Activated T-cell treated with anti-CD3 and anti-CD28 coated beads, Interleukin-2, amount 50 U/mL, for 4 hours (primary cell): ENCODE measurements at regions not wholly inside any gene's neighbourhood (a gene's known extent, or its start where the extent isn't known, plus 50 kb on each side); places are given as distances from the start of the nearest gene placed in this dataset.

Source experiments
- ATAC-seq, 2 donors: fragments of 200-7000 bp; cut with Tn5 transposase; one replicate each; pipeline ENCODE4 v1.10.0; 2021
- DNase-seq: peaks from one replicate; pipeline ENCODE4 v3.0.0-alpha.2; 2020
- H3K27me3 Mint-ChIP-seq: one replicate; pipeline ENCODE4 v1.8.0; 2021; ENCODE audit warnings: low read depth, mixed read lengths
- H3K36me3 Mint-ChIP-seq: one replicate; pipeline ENCODE4 v1.8.0; 2022; ENCODE audit warnings: mixed read lengths; ENCODE audit not compliant: insufficient read depth
- H3K4me1 Mint-ChIP-seq: one replicate; pipeline ENCODE4 v1.8.0; 2021; ENCODE audit warnings: low read depth, mixed read lengths
- H3K4me3 Mint-ChIP-seq: one replicate; pipeline ENCODE4 v1.8.0; 2021; ENCODE audit warnings: mild to moderate bottlenecking, moderate library complexity, mixed read lengths
- H3K9me3 Mint-ChIP-seq: one replicate; pipeline ENCODE4 v1.8.0; 2021; ENCODE audit warnings: mixed read lengths

DNA sequence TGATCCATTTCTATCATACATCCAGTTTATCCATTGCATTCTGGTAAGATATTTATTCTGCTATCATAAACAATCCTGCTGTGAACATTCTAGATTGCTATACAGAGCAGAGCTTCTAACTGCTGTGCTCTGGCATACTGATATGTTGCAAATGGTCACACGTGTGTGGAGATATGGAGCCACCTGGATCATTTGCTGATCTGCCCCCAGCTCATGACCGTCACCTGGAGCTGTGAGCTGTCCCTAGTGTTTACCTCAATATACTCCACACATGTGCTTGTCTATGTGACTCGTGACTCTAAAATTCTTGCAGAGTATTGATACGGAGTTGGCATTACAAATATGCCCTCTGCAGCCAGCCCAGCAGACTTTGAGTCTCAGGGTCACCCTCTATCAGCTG lies 164.5 kb upstream of the ZFHX3 start:
- Mint-ChIP-seq H3K4me1 (no peaks in the 10 kb centered on the region), H3K9me3 (no peaks in the 10 kb centered on the region), H3K4me3 (no peak overlapping the region), H3K27me3 (no peaks in the 10 kb centered on the region), H3K36me3 (no peaks in the 10 kb centered on the region)
- ATAC-seq (no peak), DNase-seq (no peak)

DNA sequence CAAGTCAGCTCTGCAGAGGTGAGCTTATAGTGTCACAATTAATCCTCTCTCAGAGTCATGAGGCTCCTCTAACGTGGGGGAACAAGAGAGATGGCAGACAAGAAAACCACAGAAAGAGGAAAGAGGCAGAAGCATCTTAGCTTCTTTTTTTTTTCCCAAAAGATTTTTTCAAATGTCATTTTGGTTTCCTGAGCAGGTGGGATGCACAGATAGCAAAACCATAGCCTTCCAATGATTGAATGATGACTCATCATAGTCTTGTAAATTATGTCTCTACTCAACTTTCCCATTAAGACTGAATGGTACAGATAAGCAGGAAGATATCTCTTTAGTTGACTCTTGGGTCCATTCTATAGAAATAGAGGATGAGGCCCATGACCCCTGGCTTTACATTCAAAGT lies 162.8 kb upstream of the ZFHX3 start:
- DNase-seq: no peak
- no peaks in the 10 kb centered on the region for H3K36me3 Mint-ChIP-seq
- no peaks in the 10 kb centered on the region for H3K9me3 Mint-ChIP-seq
- no peaks in the 10 kb centered on the region for H3K27me3 Mint-ChIP-seq
- H3K4me1 Mint-ChIP-seq: no peaks in the 10 kb centered on the region
- no peak overlapping the region for H3K4me3 Mint-ChIP-seq
- no peak for ATAC-seq

DNA sequence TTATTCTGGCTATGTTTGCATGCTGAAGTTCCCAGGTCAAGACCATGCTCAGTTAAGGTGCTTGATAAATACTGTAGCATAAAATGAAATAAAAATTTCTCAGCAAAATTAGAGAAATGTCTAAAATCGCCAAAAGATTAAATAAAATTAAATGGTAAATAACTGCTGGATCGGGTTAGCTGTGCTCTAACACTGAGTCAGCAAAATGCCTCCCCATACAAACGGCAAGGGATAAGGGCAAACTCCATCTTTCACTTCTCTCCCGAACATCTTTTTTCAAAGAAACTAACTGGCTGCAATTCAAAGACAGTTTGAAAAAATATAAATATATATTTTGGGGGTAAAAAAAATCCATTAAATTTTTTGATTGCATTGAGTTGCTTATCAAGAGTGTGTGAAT lies 162.2 kb upstream of the ZFHX3 start:
- ATAC-seq (no peak), DNase-seq (no peak)
- Mint-ChIP-seq H3K9me3 (no peaks in the 10 kb centered on the region), H3K4me1 (no peaks in the 10 kb centered on the region), H3K36me3 (no peaks in the 10 kb centered on the region), H3K27me3 (no peaks in the 10 kb centered on the region), H3K4me3 (no peak overlapping the region)

DNA sequence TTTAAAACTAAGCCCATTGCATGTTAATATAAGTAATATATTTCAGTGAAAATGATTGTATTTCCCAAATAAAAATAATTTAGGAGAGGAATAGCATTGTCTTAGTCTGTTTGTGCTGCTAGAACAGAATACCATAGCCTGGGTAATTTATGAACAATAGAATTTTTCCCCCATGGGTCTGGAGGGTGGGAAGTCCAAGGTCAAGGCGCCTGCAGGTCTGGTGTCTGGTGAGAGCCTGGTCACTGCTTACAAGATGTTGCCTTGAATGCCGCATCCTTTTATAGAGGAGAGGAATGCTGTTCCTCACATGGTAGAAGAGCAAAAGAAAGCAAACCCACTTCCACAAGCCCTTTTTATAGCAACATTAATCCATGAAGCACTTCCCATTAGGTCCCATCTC lies 161.3 kb upstream of the ZFHX3 start:
- no peaks in the 10 kb centered on the region for H3K27me3 Mint-ChIP-seq
- H3K36me3 Mint-ChIP-seq: no peaks in the 10 kb centered on the region
- no peaks in the 10 kb centered on the region for H3K4me1 Mint-ChIP-seq
- no peaks in the 10 kb centered on the region for H3K9me3 Mint-ChIP-seq
- DNase-seq: no peak
- no peak overlapping the region for H3K4me3 Mint-ChIP-seq
- ATAC-seq: no peak

DNA sequence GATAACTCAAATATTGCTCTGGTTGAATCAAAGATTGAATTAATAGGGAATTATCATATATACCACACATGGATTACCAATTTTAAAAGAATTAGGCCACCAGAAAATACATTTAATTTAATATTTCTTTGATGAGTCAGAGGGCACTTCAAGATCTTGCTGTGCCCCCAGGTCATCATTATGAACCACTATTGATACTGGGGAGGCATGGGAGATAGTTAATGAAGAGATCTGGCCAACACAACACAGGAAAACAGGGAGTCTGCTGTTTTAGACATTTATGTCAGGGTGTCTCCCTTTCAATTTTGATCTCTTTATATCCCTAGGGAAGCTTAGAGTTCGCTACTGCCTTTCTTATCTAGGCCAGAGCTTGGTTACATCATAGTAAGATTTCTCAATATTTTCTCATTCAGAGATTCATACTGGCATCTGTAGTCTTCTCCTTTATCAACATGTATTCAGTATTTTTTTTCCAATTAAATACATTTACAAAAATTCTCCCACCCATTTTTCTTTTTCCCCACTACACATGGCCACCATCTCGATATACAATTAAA lies 158.3 kb upstream of the ZFHX3 start:
- Mint-ChIP-seq H3K4me1 (no peaks in the 10 kb centered on the region), H3K36me3 (no peaks in the 10 kb centered on the region), H3K9me3 (no peaks in the 10 kb centered on the region), H3K27me3 (no peaks in the 10 kb centered on the region), H3K4me3 (no peak overlapping the region)
- ATAC-seq (no peak), DNase-seq (no peak)

DNA sequence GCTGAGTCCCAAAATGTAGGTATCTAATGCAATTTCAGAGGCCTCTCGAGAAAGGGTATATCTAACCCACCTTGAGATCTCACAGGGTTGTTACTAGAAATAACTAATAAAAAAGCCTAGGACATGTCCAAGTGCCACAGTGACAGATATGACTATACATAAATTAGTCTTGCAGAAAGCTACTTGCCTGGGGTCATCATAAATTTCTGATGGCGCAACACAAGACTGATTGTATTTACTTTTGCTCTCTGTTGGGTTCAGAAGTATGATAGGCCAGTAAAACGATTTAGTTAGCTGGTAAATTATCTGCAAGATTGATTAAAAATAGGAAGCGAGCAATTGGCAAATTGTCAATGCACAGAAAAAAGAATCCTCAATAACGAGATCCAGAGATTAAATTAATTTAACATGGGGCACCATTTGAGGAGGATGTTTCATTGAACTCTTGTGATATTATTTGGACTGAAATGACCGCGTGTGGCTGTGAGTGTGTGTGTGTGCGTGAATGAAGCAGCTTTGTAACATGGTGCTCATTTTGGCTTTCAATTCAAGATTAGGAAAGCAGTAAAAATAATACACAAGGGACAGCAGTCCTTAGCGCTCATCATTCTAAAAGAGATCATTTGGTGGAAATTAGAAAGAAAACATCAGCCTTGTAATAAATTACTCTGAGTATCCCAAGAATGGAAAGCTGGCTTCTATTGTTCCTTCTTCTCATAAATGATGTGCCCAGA lies 157.4 kb upstream of the ZFHX3 start:
- H3K4me3 Mint-ChIP-seq: no peak overlapping the region
- no peaks in the 10 kb centered on the region for H3K27me3 Mint-ChIP-seq
- H3K36me3 Mint-ChIP-seq: no peaks in the 10 kb centered on the region
- no peak for ATAC-seq
- no peaks in the 10 kb centered on the region for H3K9me3 Mint-ChIP-seq
- no peak for DNase-seq
- no peaks in the 10 kb centered on the region for H3K4me1 Mint-ChIP-seq

DNA sequence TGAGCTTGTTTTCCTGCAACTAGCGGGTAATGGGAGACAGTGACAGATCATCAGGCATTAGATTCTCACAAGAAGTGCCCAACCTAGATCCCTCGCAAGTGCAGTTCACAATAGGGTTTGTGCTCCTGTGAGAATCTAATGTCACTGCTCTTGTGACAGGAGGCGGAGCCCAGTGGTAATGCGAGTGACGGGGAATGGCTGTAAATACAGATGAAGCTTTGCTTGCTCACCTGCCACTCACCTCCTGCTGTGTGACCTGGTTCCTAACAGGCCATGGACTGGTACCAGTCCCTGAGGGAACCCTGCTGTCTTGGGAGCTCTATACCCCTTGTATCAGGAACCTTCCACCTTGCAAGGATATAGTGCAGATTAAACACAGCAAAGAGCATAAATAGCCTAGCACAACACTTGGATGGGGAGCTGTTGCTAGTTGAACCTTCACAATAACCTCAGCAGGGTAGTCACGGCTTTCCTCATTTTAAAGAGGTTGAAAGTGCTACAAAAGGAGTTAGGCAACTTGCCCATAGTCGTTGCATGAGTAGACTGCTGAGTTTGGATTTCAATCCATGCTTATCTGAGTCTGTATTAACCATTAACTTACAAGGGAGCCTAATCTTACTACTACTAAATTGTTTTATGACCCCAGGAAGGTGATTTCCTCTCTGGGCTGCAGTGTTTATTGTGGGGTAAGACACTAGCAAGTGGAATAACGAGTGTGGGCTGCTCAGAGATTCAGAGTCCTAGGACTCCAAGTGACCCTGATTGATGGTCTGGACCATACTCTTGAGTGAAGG lies 156.6 kb upstream of the ZFHX3 start:
- Mint-ChIP-seq H3K27me3 (no peaks in the 10 kb centered on the region), H3K9me3 (no peaks in the 10 kb centered on the region), H3K36me3 (no peaks in the 10 kb centered on the region), H3K4me1 (no peaks in the 10 kb centered on the region), H3K4me3 (no peak overlapping the region)
- ATAC-seq (no peak), DNase-seq (no peak)

DNA sequence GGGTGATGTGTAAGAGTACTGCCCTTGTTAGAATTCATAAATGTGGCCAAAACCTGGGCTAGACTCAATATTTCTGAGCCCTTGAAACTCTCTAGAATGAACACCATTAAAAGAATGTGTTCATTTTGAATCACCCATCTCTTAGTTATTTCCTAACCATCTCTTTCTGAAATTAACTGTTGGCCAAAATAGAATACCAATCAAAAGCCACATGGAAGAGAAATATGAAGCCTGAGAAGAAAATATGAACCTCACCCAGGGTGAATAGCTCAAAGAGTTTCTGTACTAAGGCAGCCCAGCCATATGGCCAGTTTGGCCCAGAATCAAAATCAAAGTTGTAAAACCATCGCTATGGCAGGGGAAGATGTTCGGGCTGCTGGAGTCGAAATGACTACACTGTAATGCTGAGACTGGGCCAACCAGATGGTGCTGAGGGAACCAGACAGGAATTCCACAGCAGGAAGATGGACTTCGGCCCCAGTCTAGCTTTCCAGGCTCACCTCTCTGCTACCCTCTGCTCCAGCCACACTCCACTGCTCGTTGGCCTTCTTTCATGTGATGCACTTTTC lies 154.3 kb upstream of the ZFHX3 start:
- Mint-ChIP-seq H3K4me3 (no peak overlapping the region), H3K36me3 (no peaks in the 10 kb centered on the region), H3K4me1 (no peaks in the 10 kb centered on the region), H3K27me3 (no peaks in the 10 kb centered on the region), H3K9me3 (no peaks in the 10 kb centered on the region)
- DNase-seq (no peak), ATAC-seq (no peak)

DNA sequence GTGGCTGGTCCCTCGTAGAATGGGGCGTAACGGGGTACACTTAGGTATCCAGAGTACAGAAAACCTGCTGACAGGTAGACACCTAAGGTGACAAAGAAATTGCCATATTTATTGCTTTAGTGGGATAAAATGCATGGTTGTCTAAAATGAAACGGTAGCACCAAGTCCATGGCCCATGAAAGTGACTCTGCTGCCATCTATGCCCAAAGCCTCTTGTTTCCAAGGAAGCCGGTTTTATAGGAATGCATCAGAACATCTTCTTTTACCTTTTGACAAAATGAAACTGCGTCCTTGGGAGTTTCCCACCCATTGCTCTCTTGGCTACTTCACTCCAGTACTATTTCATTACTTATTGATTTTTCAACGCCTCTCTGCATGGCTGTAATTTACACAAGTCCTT lies 151.3 kb upstream of the ZFHX3 start:
- ATAC-seq (no peak), DNase-seq (no peak)
- no peaks in the 10 kb centered on the region for H3K36me3 Mint-ChIP-seq

DNA sequence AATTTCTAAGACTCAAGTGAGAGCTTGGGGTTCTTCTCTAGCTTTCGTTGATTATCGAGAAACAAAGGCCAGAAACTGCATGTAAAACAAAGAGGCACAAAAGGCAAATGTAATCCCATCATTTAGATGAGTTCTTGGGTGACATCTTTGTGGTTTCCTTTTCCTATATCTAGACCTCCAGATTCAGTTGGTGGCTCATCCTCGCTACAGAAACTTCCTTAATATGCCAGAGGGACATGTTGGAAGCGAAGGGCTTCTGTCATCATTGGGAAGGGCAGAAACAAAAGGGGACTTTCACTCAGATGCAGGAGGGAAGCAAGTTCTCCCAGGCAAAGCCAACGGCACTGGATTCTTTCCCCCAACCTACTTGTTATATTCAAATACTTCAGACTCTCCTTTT lies 150.6 kb upstream of the ZFHX3 start:
- H3K4me1 Mint-ChIP-seq: no peaks in the 10 kb centered on the region
- H3K27me3 Mint-ChIP-seq: no peaks in the 10 kb centered on the region
- ATAC-seq (no peak), DNase-seq (no peak)
- no peak overlapping the region for H3K4me3 Mint-ChIP-seq
- H3K36me3 Mint-ChIP-seq: no peaks in the 10 kb centered on the region
- H3K9me3 Mint-ChIP-seq: no peaks in the 10 kb centered on the region

More for the DNA sequence above, 151.3 kb upstream of the ZFHX3 start:
- Mint-ChIP-seq H3K9me3 (no peaks in the 10 kb centered on the region), H3K4me1 (no peaks in the 10 kb centered on the region), H3K4me3 (no peak overlapping the region), H3K27me3 (no peaks in the 10 kb centered on the region)

DNA sequence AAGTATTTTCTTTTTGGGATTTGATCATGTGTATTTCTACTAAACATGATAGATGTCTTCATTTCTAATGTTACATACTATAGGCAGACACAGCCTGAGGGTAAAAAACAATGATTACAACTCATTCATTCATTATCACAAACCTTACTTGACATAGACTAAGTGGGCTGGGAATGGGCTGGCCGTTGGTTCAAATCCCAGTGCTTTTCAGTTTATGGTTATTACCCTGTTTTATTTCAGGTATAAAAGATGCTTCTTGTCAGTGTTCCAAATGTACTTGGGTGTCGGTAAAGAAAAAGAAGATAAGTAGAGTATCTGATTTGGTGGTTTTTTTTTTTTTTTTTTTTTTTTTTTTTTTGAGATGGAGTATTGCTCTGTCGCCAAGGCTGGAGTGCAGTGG lies 149.7 kb upstream of the ZFHX3 start:
- H3K9me3 Mint-ChIP-seq: no peaks in the 10 kb centered on the region
- H3K36me3 Mint-ChIP-seq: no peaks in the 10 kb centered on the region
- H3K27me3 Mint-ChIP-seq: no peaks in the 10 kb centered on the region
- DNase-seq (no peak), ATAC-seq (no peak)
- H3K4me1 Mint-ChIP-seq: no peaks in the 10 kb centered on the region
- H3K4me3 Mint-ChIP-seq: no peak overlapping the region

DNA sequence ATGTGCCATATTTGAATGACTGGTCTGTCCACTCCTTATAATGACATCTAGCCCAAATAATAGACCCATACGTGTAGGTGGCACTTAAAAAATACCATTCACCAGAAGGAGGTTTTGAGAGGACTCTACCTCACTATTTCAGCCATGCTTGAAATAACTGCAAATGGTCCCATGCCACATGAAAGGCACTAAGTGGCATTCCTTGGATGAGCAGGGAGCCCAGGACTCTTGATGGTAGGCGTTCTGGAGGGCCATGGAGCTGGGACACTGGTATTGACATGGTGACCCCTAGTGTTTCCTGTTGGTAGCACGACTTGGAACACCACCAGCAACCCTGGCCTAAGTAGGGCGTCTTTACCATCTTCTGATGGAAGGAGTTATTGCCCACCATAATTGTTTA lies 148.7 kb upstream of the ZFHX3 start:
- no peaks in the 10 kb centered on the region for H3K27me3 Mint-ChIP-seq
- no peaks in the 10 kb centered on the region for H3K9me3 Mint-ChIP-seq
- ATAC-seq (peak in 1 of 2 donors; percentile 37), DNase-seq (no peak)
- no peaks in the 10 kb centered on the region for H3K36me3 Mint-ChIP-seq
- no peak overlapping the region for H3K4me3 Mint-ChIP-seq
- H3K4me1 Mint-ChIP-seq: no peaks in the 10 kb centered on the region

DNA sequence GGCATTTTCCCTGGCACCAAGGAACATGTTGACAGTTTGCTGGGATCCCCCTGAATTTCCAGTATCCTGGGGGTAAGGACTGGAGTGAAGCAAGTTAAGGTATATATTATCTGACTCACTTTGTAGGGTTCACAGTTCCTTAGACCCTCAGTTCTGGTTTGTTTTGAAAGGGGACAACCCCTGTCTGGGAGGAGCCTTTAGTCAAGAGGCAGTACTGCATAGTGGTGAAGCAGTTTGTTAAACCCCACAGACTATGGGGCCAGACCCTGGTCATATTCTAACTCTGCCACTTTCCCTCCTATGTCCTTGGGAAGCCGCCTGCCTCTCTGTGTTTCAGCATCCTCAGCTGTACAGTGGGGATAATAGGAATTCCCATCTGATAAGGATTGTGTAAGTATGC lies 145.5 kb upstream of the ZFHX3 start:
- DNase-seq (no peak), ATAC-seq (no peak)
- Mint-ChIP-seq H3K4me3 (no peak overlapping the region), H3K4me1 (no peaks in the 10 kb centered on the region), H3K9me3 (no peaks in the 10 kb centered on the region), H3K36me3 (no peaks in the 10 kb centered on the region), H3K27me3 (no peaks in the 10 kb centered on the region)

DNA sequence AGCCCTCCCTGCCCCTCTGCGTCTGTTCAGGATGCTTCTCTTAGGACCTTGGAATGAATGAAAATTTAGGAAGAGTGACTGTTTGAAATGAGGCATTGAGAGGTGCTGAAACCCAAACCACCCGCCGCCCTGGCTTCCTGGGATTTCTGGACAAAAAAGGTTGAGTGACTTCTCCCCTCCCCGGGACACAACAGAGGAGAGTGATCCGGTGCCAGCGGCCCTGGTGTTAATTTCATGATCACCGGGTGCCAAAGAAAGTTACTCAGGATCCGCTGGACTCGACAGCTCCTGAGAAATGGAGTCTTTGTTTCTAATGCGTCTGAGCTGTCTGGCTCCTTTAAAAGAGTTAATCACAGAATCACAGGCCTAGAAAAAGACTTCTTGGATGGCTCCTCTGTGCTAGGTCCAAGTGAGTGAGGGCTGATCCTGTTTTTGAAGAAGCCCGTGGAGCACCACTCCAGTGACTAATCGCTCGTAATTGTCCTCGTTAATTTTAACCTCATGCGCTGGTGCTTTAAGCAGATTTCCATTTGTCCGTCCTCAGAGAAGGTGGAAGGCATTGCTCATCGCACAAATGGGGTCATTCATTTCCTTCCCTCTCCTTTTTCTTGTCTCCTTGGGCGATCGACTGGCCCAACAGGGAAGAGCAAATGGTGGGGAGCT lies 144.4 kb upstream of the ZFHX3 start:
- H3K36me3 Mint-ChIP-seq: no peaks in the 10 kb centered on the region
- H3K4me1 Mint-ChIP-seq: no peaks in the 10 kb centered on the region
- no peaks in the 10 kb centered on the region for H3K9me3 Mint-ChIP-seq
- DNase-seq (no peak), ATAC-seq (no peak)
- no peak overlapping the region for H3K4me3 Mint-ChIP-seq
- no peaks in the 10 kb centered on the region for H3K27me3 Mint-ChIP-seq
